GM12873 (cell line): ENCODE measurements at regions not wholly inside any gene's neighbourhood (a gene's known extent, or its start where the extent isn't known, plus 50 kb on each side); places are given as distances from the start of the nearest gene placed in this dataset.

Source experiments
- TF ChIP-seq, protein P1 (sequence below): IDR thresholded peaks from 2 replicates; pipeline ENCODE4 v1.5.1; 2012; ENCODE audit warnings: low read depth, mild to moderate bottlenecking, moderate library complexity, low read length, control low read depth; ENCODE audit not compliant: insufficient read depth; ENCODE audit errors: missing control alignments

DNA sequence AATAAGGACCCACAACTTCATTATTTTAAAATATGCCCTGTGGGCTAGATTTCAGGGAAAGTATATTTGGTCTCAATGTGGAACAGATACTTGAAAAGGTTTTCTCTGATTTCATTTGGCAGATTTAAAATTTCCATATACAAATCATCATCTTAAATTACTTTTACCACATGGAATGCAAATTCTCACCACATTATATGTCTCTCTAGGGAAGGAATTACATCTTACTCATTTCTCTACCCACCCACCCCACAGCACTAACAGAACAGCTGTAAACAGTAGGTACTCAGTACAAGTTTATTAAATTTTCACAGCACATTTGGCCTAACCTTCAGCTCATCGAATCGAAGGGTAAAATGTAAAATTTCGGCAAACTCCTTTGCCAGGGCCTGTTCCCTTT, 104.0 kb downstream of the CYRIA start:
- TF ChIP-seq, protein P1, sequence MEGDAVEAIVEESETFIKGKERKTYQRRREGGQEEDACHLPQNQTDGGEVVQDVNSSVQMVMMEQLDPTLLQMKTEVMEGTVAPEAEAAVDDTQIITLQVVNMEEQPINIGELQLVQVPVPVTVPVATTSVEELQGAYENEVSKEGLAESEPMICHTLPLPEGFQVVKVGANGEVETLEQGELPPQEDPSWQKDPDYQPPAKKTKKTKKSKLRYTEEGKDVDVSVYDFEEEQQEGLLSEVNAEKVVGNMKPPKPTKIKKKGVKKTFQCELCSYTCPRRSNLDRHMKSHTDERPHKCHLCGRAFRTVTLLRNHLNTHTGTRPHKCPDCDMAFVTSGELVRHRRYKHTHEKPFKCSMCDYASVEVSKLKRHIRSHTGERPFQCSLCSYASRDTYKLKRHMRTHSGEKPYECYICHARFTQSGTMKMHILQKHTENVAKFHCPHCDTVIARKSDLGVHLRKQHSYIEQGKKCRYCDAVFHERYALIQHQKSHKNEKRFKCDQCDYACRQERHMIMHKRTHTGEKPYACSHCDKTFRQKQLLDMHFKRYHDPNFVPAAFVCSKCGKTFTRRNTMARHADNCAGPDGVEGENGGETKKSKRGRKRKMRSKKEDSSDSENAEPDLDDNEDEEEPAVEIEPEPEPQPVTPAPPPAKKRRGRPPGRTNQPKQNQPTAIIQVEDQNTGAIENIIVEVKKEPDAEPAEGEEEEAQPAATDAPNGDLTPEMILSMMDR, result no peak

DNA sequence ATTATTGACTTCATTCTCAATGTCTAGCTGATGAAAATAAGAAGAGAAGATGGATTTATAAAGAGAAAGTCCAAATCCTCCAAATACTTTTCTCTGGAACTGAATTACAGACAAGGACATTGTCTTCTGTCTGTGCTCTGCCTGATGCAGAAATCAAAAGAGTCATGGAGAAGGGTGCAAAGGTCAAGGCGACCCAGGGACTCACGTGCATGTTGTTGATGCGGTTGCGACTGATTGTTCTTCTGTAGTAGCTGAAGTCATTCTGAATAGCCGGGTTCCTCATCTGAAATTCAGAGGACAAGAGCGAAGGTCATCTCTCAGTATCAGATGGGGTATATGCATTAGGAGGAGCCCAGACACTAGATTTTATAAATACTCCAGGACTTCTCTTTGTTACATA, 104.4 kb downstream of the CYRIA start:
- TF ChIP-seq, protein P1, result no peak

DNA sequence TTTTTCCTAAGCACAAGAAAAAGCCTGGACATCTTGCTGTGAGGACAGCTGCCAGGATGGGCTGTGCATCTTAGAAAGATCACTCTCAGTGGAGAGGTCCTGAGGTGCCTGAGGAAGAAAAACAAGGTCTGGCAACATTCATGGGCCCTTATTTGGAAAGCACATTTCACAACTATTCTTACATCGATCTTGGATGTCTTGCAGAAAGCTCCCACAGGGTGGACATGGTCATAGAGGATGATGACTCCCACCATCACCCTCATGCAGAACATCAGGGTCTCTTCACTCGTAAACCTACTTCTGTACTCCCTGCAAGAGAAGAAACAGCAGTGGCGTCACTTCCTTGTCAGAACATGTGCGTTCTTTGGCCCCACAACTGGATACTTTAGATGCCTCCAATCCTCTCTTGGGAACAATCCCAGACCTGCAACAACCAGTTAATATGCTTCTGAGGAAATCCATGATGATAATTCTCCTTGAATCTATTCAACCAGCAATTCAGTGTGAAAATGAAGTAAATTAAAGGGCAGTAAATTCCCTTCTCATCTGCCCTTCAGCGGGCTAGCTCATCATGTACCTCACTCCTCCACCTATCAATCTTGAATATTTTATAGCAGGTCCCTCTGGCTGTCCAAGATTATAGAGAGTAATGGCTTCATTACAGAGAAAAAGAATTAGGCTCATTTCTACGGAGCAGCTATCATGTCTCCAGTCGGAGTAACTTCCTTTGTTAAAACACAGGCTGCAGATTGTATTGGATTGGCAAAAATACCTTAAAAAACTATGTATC, 106.2 kb downstream of the CYRIA start:
- TF ChIP-seq, protein P1, result no peak

DNA sequence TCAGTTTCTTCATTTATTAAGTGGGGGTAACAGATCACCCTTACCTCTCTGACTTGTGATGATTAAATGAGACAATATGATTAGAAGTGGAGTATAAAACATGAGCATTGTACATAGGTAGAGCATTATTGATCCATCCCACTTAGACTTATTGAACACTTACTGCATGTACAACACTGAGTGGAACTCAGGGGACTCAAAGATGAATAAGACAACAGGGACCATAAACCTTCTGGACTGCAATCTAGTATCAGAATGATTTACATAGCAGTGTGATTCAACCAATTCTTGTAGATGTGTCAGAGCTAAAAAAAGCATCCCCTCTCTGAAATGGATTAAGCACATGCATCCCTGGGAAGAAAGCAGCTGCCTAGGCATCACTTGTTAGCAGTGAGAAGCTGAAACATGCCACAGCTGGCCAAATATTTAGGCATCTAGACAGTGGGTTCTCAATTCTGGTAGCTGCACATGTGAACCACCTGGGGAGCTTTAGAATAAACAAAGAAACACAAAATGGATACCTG, 111.5 kb downstream of the CYRIA start:
- TF ChIP-seq, protein P1, result no peak

GRCh38 chr2:16553226-16553625, 112.4 kb downstream of the CYRIA start:
- TF ChIP-seq, protein P1, result peak; percentile 63

DNA sequence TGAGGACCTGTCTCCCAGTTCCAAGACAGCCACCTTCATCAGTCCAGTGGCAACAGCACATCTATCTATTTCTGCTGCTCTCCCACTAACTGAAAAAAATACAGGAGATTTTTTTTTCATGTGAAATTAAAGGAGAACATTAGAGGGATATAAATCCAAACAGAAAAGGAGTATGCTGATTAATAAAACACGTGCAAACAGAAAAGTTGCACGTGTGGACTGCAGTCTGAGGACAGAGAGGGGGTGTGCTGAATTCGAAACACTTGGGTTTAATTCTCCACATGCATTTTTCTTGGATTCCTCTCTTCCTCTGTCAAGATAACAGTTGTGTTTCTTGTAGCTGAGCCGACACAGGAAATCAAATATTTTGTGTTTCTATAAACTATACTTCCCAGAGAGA, 113.4 kb downstream of the CYRIA start:
- TF ChIP-seq, protein P1, result no peak

DNA sequence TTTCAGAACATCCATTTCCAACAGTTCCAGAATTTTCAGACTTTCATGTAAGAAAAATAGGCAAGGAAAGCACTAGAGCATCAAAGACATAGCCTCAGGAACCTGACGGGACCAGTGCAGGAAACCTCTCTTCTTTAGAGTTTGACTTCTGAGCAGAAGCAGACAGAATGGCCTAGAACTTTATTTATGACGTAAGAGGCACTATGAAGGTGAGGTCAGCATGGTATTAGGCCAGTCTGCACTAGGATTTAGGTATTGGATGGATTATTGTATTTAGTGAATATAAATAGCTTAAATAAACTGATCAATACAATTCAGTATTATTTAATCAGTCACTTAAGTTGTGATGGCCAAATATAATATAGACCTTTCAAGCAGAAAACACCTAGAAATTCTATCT, 117.6 kb downstream of the CYRIA start:
- TF ChIP-seq, protein P1, result no peak
